CD4-positive, CD25-positive, alpha-beta regulatory T cell (primary cell): ENCODE measurements at regions not wholly inside any gene's neighbourhood (a gene's known extent, or its start where the extent isn't known, plus 50 kb on each side); places are given as distances from the start of the nearest gene placed in this dataset.
"Not testable (repeated sequence)": the region's sequence is repeated elsewhere in the genome, so short reads cannot be mapped to it uniquely, and the experiment has no call there.

Source experiments
- ATAC-seq, 2 donors: fragments of 150-1000 bp; cut with Tn5 transposase; one replicate each; pipeline ENCODE4 v1.10.0; 2021; ENCODE audit warnings: low read depth in 2 of 2, moderate number of reproducible peaks in 2 of 2, moderate library complexity in 1 of 2
- DNase-seq, 3 donors: peaks; one replicate each; pipeline versions ENCODE4 v3.0.0 to v3.0.0-alpha.2; 2012 to 2022; ENCODE audit warnings: mixed read lengths in 1 of 3
- H3K27ac ChIP-seq: one replicate; pipeline ENCODE4 v1.7.0; 2013; ENCODE audit warnings: mild to moderate bottlenecking, low read length; ENCODE audit not compliant: insufficient read depth, poor library complexity, severe bottlenecking
- H3K27me3 ChIP-seq: one replicate; pipeline ENCODE4 v1.7.0; 2013; ENCODE audit warnings: low read length; ENCODE audit not compliant: control insufficient read depth, insufficient read depth
- H3K36me3 ChIP-seq: one replicate; pipeline ENCODE4 v1.7.0; 2013; ENCODE audit warnings: mild to moderate bottlenecking, low read length, moderate library complexity; ENCODE audit not compliant: control insufficient read depth, insufficient read depth
- H3K4me1 ChIP-seq: 2 replicates; pipeline ENCODE4 v1.7.0; 2013; ENCODE audit warnings: mild to moderate bottlenecking, low read length; ENCODE audit not compliant: insufficient read depth, control insufficient read depth, poor library complexity, severe bottlenecking
- H3K4me3 ChIP-seq: one replicate; pipeline ENCODE4 v1.7.0; 2013; ENCODE audit warnings: low read depth, mild to moderate bottlenecking, low read length, moderate library complexity
- H3K9me3 ChIP-seq, 2 experiments: 1 replicate in 1 of 2; 2 replicates in 1 of 2; pipeline ENCODE4 v1.7.0; 2013; ENCODE audit warnings: low read length in 2 of 2, mild to moderate bottlenecking in 1 of 2, moderate library complexity in 1 of 2; ENCODE audit not compliant: control insufficient read depth in 2 of 2
- H3K27ac Mint-ChIP-seq, 3 donors: one replicate each; pipeline ENCODE4 v1.8.0; 2020 to 2022; ENCODE audit warnings: mild to moderate bottlenecking in 3 of 3, mixed read lengths in 3 of 3, moderate library complexity in 2 of 3
- H3K27me3 Mint-ChIP-seq: one replicate; pipeline ENCODE4 v1.8.0; 2022; ENCODE audit warnings: mild to moderate bottlenecking, mixed read lengths
- H3K36me3 Mint-ChIP-seq: one replicate; pipeline ENCODE4 v1.8.0; 2020; ENCODE audit warnings: mixed read lengths
- H3K4me1 Mint-ChIP-seq, 4 donors: one replicate each; pipeline ENCODE4 v1.8.0; 2020 to 2022; ENCODE audit warnings: mixed read lengths in 4 of 4, mild to moderate bottlenecking in 1 of 4
- H3K4me3 Mint-ChIP-seq, 4 donors: one replicate each; pipeline ENCODE4 v1.8.0; 2020 to 2022; ENCODE audit warnings: mild to moderate bottlenecking in 4 of 4, mixed read lengths in 4 of 4, moderate library complexity in 3 of 4
- H3K9me3 Mint-ChIP-seq, 7 donors: one replicate each; pipeline ENCODE4 v1.8.0; 2020 to 2022; ENCODE audit warnings: mixed read lengths in 7 of 7, mild to moderate bottlenecking in 3 of 7, moderate library complexity in 2 of 7

DNA sequence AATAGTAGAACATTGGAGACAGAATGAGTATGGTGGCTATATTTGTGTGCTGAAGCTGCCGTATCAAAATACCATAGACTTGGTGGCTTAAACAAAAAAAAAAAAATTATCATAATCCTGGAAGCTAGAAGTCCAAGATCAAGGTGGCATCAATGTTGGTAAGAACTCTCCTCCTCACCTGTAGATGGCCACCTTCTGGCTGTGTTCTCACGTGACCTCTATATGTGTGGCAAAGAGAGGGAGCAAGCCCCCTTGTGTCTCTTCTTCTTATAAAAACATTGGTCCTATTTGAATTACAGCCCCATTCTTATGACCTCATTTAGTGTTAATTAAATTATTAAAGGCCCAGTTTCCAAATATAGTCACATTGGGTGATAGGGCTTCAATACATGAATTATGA lies 1640.9 kb upstream of the PCDH7 start:
- Histone ChIP-seq H3K9me3 (no peaks in the 10 kb centered on the region), H3K4me3 (no peak overlapping the region), H3K4me1 (no peaks in the 10 kb centered on the region), H3K27ac (no peak overlapping the region), H3K27me3 (no peaks in the 10 kb centered on the region), H3K36me3 (no peaks in the 10 kb centered on the region)
- peaks cover 0 to 8% (median 4%) of the 10 kb centered on the region in 7 donors for H3K9me3 Mint-ChIP-seq
- no peak overlapping the region for H3K27ac Mint-ChIP-seq
- no peaks in the 10 kb centered on the region for H3K36me3 Mint-ChIP-seq
- H3K4me3 Mint-ChIP-seq: no peak overlapping the region
- no peaks in the 10 kb centered on the region for H3K27me3 Mint-ChIP-seq
- ATAC-seq (no peak), DNase-seq (no peak)
- H3K4me1 Mint-ChIP-seq: no peaks in the 10 kb centered on the region

DNA sequence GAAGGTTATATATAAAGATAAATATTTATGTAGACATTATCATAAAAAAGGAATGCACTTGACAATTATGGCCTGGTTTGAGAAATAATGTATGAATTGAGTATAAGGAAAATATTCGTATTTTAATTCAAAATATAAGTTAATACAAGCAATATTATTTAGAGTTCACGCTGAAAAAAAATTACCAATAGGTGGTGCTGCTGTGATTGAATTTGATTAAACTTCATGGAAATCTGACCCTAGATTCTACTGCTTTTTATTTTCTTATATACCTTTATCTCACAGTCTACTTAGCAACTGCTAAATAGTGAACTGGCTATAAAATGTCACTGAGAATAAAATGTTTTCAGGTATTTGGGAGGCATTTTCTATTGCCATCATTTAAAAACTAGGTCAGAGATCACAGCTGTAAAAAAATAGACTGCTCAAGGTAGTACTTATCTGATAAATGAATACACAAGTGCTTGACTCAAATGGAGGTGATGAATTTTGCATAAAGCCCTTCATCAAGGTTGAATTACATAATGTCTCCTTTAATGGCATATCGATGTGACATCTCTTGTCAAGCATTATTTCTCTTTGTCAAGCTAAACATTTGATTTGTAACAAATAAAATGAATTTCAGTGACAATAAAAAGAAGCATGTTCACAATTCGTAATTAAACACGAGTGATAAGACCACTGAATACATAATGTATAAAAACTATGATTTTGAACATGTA lies 1638.8 kb upstream of the PCDH7 start:
- no peaks in the 10 kb centered on the region for H3K4me1 Mint-ChIP-seq
- ATAC-seq (no peak), DNase-seq (no peak)
- H3K9me3 Mint-ChIP-seq: peaks cover 0 to 6% (median 3%) of the 10 kb centered on the region in 7 donors
- no peaks in the 10 kb centered on the region for H3K36me3 ChIP-seq
- no peak overlapping the region for H3K27ac ChIP-seq
- no peak overlapping the region for H3K4me3 Mint-ChIP-seq
- no peaks in the 10 kb centered on the region for H3K4me1 ChIP-seq
- no peaks in the 10 kb centered on the region for H3K27me3 ChIP-seq
- no peak overlapping the region for H3K27ac Mint-ChIP-seq
- H3K27me3 Mint-ChIP-seq: no peaks in the 10 kb centered on the region
- H3K36me3 Mint-ChIP-seq: no peaks in the 10 kb centered on the region
- no peak overlapping the region for H3K4me3 ChIP-seq
- no peaks in the 10 kb centered on the region for H3K9me3 ChIP-seq

DNA sequence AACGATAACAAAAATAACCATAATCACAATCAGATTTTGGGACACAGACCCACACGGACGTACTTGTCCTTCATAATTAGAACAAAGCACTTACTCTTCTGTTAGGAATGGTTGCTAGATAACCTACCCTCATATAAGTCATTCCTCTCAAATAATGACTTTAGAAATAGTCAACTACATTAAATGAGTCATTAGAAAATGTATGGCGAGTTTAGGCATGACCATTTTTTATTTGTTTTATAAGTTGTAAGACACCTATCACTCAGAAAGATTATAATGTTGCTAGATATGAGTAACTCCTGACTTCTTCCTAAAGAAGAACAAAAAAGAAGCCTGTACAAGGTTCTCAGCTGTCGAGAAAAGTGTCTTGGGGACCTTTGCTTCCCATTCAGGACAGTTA lies 1637.5 kb upstream of the PCDH7 start:
- H3K9me3 Mint-ChIP-seq: peaks cover 0 to 8% (median 3%) of the 10 kb centered on the region in 7 donors
- no peak for ATAC-seq

DNA sequence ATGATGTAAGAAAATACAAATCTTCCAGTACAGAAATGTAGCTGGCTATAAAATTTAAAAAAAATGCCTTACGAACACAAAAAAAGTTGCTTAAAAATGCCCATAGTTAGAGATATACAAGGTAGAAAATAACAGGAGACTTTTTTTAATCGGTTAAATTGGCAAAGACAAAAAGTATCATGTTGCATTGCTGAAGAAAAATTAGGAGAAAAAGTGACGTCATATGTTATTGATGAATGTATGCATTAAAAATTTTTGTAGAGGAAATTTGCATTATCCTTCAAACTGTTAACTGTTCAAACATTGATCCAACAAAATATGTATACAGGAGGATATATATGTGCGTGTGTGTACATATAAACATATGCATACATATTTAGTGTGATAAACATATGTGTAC lies 1634.4 kb upstream of the PCDH7 start:
- Mint-ChIP-seq H3K27ac (no peak overlapping the region), H3K27me3 (no peaks in the 10 kb centered on the region), H3K36me3 (no peaks in the 10 kb centered on the region), H3K9me3 (peaks cover 0 to 9% (median 5%) of the 10 kb centered on the region in 7 donors), H3K4me1 (no peaks in the 10 kb centered on the region), H3K4me3 (no peak overlapping the region)
- H3K36me3 ChIP-seq: no peaks in the 10 kb centered on the region
- H3K9me3 ChIP-seq: no peaks in the 10 kb centered on the region
- no peak for ATAC-seq
- no peaks in the 10 kb centered on the region for H3K27me3 ChIP-seq
- no peak overlapping the region for H3K4me3 ChIP-seq
- no peaks in the 10 kb centered on the region for H3K4me1 ChIP-seq
- H3K27ac ChIP-seq: no peak overlapping the region
- DNase-seq: no peak

More for the DNA sequence above, 1637.5 kb upstream of the PCDH7 start:
- no peak overlapping the region for H3K4me3 ChIP-seq
- Mint-ChIP-seq H3K27me3 (no peaks in the 10 kb centered on the region), H3K36me3 (no peaks in the 10 kb centered on the region), H3K4me1 (no peaks in the 10 kb centered on the region), H3K4me3 (no peak overlapping the region), H3K27ac (no peak overlapping the region)
- DNase-seq: no peak
- H3K36me3 ChIP-seq: no peaks in the 10 kb centered on the region
- no peak overlapping the region for H3K27ac ChIP-seq
- H3K9me3 ChIP-seq: no peaks in the 10 kb centered on the region
- no peaks in the 10 kb centered on the region for H3K4me1 ChIP-seq
- no peaks in the 10 kb centered on the region for H3K27me3 ChIP-seq

DNA sequence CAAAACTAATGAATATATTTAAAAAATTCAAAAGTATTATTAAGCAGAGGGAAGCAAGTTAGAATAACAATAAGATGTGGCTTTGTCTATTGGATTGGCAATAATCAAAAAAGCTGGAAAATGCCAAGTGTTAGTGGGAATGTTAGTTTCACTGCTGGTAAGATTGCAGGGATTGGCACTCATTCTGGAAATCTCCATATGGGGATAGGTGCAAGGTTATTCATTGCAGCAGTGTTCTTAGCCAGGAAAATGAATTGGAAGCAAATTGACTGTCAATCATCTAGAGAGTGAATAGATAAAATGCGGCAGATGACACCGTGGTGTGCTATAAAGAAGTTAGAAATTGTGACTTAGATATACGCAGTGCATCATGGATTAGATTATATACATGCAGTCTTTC lies 1615.5 kb upstream of the PCDH7 start:
- H3K4me1 Mint-ChIP-seq: no peaks in the 10 kb centered on the region

DNA sequence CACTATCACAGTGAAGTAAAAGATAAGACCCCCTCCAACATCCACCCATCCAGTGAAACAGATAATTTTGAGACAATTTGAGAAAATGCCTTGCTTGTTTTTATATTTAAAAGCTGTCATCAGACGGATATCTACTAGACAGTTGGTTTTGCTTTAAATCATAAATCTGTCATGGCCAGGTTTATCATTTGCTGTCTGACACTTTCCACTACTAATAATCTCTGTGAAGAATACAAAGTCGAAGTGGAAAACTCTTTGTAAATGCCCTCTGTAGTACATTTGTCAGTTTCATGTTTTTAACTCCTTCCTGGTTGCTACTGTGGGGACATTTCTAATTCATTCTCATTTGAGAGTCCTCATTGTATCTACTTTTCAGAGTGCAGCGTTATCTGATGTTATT lies 1606.2 kb upstream of the PCDH7 start:
- H3K27me3 ChIP-seq: no peaks in the 10 kb centered on the region
- H3K4me3 ChIP-seq: no peak overlapping the region
- H3K4me3 Mint-ChIP-seq: no peak overlapping the region
- H3K36me3 ChIP-seq: no peaks in the 10 kb centered on the region
- H3K27ac ChIP-seq: no peak overlapping the region
- H3K36me3 Mint-ChIP-seq: no peaks in the 10 kb centered on the region
- no peaks in the 10 kb centered on the region for H3K27me3 Mint-ChIP-seq
- H3K9me3 ChIP-seq: no peaks in the 10 kb centered on the region
- DNase-seq (no peak), ATAC-seq (no peak)
- H3K4me1 ChIP-seq: no peaks in the 10 kb centered on the region
- no peaks in the 10 kb centered on the region for H3K4me1 Mint-ChIP-seq
- H3K27ac Mint-ChIP-seq: peak overlapping the region in 1 of 3 donors; percentile 14
- peaks cover 0 to 17% (median 6%) of the 10 kb centered on the region in 7 donors for H3K9me3 Mint-ChIP-seq

More for the DNA sequence above, 1615.5 kb upstream of the PCDH7 start:
- no peaks in the 10 kb centered on the region for H3K4me1 ChIP-seq
- H3K36me3 ChIP-seq: no peaks in the 10 kb centered on the region
- no peak overlapping the region for H3K4me3 ChIP-seq
- no peaks in the 10 kb centered on the region for H3K9me3 ChIP-seq
- peaks cover 2 to 17% (median 4%) of the 10 kb centered on the region in 7 donors for H3K9me3 Mint-ChIP-seq
- DNase-seq (no peak), ATAC-seq (no peak)
- no peak overlapping the region for H3K4me3 Mint-ChIP-seq
- no peak overlapping the region for H3K27ac ChIP-seq
- H3K27me3 Mint-ChIP-seq: no peaks in the 10 kb centered on the region
- H3K36me3 Mint-ChIP-seq: no peaks in the 10 kb centered on the region
- H3K27ac Mint-ChIP-seq: no peak overlapping the region
- H3K27me3 ChIP-seq: no peaks in the 10 kb centered on the region

DNA sequence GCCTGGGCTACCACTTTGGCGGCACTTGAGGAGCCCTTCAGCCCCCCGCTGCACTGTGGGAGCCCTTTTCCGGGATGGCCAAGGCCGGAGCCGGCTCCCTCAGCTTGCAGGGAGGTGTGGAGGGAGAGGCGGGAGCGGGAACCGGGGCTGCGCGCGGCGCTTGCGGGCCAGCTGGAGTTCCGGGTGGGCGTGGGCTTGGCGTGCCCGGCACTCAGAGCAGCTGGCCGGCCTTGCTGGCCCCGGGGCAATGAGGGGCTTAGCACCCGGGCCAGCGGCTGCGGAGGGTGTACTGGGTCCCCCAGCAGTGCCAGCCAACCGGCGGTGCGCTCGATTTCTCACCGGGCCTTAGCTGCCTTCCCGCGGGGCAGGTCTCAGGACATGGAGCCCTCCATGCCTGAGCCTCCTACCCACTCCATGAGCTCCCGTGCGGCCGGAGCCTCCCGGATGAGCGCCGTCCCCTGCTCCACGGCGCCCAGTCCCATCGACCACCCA lies 1602.9 kb upstream of the PCDH7 start:
- ATAC-seq, H3K27ac ChIP-seq, H3K4me3 Mint-ChIP-seq, H3K27me3 Mint-ChIP-seq, H3K36me3 Mint-ChIP-seq, H3K9me3 ChIP-seq, H3K27ac Mint-ChIP-seq, H3K4me3 ChIP-seq, H3K27me3 ChIP-seq, H3K36me3 ChIP-seq, DNase-seq, H3K4me1 Mint-ChIP-seq, H3K4me1 ChIP-seq: not testable (repeated sequence)
- peaks cover 0 to 27% (median 6%) of the 10 kb centered on the region in 7 donors for H3K9me3 Mint-ChIP-seq

DNA sequence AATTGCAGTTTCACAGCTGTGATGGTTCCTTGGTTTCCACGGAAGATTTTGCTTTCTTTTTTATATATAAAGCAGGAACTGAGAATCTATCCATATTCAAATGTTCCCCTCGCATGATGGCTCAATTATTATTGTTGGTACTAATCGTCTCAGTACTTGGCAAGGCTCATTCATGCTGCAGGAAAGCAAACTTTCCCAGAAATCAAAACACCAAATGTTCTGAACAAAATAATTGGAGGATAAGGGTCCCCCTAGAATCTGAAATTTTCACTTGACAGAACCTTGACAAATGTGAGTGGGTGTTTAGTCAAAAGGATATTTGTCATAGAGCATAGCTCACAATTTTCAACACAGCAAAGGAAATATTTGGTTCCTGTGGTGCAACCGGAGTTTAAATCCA lies 1598.6 kb upstream of the PCDH7 start:
- no peaks in the 10 kb centered on the region for H3K4me1 ChIP-seq
- H3K9me3 ChIP-seq: peaks cover 0 to 9% of the 10 kb centered on the region in 2 experiments
- H3K27me3 Mint-ChIP-seq: no peaks in the 10 kb centered on the region
- H3K27ac Mint-ChIP-seq: no peak overlapping the region
- H3K4me3 ChIP-seq: no peak overlapping the region
- no peak for ATAC-seq
- H3K4me1 Mint-ChIP-seq: no peaks in the 10 kb centered on the region
- no peaks in the 10 kb centered on the region for H3K36me3 ChIP-seq
- DNase-seq: no peak
- no peak overlapping the region for H3K4me3 Mint-ChIP-seq
- H3K27ac ChIP-seq: no peak overlapping the region
- H3K36me3 Mint-ChIP-seq: no peaks in the 10 kb centered on the region
- no peaks in the 10 kb centered on the region for H3K27me3 ChIP-seq
- H3K9me3 Mint-ChIP-seq: peaks cover 3 to 37% (median 9%) of the 10 kb centered on the region in 7 donors
